Astrocyte (in vitro differentiated cells and primary cell): ENCODE measurements at regions not wholly inside any gene's neighbourhood (a gene's known extent, or its start where the extent isn't known, plus 50 kb on each side); places are given as distances from the start of the nearest gene placed in this dataset.

Experiments used
- EZH2 ChIP-seq: IDR thresholded peaks from 2 replicates; pipeline ENCODE4 v1.6.1; 2012; ENCODE audit warnings: mild to moderate bottlenecking, low read length, inconsistent platforms; ENCODE audit not compliant: insufficient read depth
- TF ChIP-seq, protein P1 (sequence below): IDR thresholded peaks from 2 replicates; pipeline ENCODE4 v1.5.1; 2011; ENCODE audit warnings: low read depth, mild to moderate bottlenecking, inconsistent platforms, low read length, moderate library complexity; ENCODE audit not compliant: insufficient read depth

DNA sequence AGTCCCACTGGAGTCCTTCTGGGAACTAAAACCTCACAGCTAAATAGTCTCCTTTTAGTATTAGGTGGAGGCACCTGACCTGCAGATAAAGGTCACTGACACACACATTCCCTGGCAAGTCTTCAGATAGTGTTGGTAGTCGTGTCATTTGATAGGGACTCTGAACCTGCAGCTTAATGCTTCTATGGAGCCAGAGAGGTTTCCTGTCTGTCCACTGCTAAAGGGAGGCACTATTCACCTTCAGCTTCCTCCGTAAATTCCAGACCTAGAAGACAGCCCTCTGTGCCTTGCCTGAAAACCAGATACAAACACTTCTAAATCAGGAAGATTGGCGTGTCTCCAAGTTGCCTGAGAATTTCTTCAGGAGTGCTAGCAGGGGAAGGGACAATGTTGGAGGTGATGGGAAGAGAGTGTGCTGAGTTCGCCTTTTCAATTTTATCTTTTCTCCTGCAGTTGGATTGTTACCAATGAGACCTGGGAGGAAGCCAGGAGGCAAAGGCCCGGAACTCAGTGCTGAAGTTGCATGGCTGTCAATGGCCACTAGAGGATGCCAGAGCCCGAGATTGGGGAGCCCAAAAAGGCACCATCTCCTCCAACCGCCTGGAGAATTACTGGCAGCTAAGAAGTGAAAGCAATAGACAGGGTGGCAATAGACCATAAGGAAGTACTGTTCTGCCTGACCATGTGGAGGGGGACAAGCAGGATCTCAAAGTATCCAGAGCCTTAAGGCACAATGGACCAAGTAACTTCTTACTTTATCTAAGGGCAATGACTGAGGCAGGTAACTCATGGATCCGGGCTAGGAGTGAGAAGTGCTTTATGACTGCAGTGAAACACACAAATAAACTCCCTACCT lies 81.6 kb upstream of the SCAF11 start:
- TF ChIP-seq, protein P1, sequence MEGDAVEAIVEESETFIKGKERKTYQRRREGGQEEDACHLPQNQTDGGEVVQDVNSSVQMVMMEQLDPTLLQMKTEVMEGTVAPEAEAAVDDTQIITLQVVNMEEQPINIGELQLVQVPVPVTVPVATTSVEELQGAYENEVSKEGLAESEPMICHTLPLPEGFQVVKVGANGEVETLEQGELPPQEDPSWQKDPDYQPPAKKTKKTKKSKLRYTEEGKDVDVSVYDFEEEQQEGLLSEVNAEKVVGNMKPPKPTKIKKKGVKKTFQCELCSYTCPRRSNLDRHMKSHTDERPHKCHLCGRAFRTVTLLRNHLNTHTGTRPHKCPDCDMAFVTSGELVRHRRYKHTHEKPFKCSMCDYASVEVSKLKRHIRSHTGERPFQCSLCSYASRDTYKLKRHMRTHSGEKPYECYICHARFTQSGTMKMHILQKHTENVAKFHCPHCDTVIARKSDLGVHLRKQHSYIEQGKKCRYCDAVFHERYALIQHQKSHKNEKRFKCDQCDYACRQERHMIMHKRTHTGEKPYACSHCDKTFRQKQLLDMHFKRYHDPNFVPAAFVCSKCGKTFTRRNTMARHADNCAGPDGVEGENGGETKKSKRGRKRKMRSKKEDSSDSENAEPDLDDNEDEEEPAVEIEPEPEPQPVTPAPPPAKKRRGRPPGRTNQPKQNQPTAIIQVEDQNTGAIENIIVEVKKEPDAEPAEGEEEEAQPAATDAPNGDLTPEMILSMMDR: peak; percentile 98
- TF ChIP-seq EZH2: no peak
